HG02840 (cell line): ENCODE measurements at regions not wholly inside any gene's neighbourhood (a gene's known extent, or its start where the extent isn't known, plus 50 kb on each side); places are given as distances from the start of the nearest gene placed in this dataset.
"Not testable (repeated sequence)": the region's sequence is repeated elsewhere in the genome, so short reads cannot be mapped to it uniquely, and the experiment has no call there.

Source experiments
- ATAC-seq: cut with Tn5 transposase; IDR thresholded peaks from one replicate; pipeline ENCODE4 v1.9.1; 2021; ENCODE audit warnings: mild to moderate bottlenecking, moderate library complexity, moderate number of reproducible peaks; ENCODE audit not compliant: unreplicated experiment, low FRiP score

GRCh38 chr3:191078913-191079312 lies 120.1 kb upstream of the OSTN start:
- not testable (repeated sequence) for ATAC-seq

- no peak for ATAC-seq
Measured at GRCh38 chr3:191076903-191077552, 122.0 kb upstream of the OSTN start.

GRCh38 chr3:191074511-191074910 lies 124.5 kb upstream of the OSTN start:
- ATAC-seq, result no peak

- ATAC-seq, result no peak
Measured at GRCh38 chr3:191070762-191071403, 128.2 kb upstream of the OSTN start.

- ATAC-seq, result no peak
Measured at GRCh38 chr3:191070201-191070600, 128.8 kb upstream of the OSTN start.

GRCh38 chr3:191068946-191069813 lies 129.9 kb upstream of the OSTN start:
- ATAC-seq, result no peak

GRCh38 chr3:191066669-191067068 lies 132.4 kb upstream of the OSTN start:
- ATAC-seq, result no peak

- no peak for ATAC-seq
Measured at GRCh38 chr3:191065181-191065805, 133.7 kb upstream of the OSTN start.

- no peak for ATAC-seq
Measured at GRCh38 chr3:191051037-191051436, 148.0 kb upstream of the OSTN start.

- no peak for ATAC-seq
Measured at GRCh38 chr3:191047930-191048329, 151.1 kb upstream of the OSTN start.

GRCh38 chr3:191030929-191031328 lies 168.1 kb upstream of the OSTN start:
- no peak for ATAC-seq

GRCh38 chr3:191030491-191030890 lies 168.0 kb upstream of the GMNC start:
- no peak for ATAC-seq

GRCh38 chr3:191026746-191027145 lies 164.3 kb upstream of the GMNC start:
- no peak for ATAC-seq

GRCh38 chr3:191020730-191021396 lies 158.4 kb upstream of the GMNC start:
- ATAC-seq, result no peak

GRCh38 chr3:191019855-191020254 lies 157.4 kb upstream of the GMNC start:
- ATAC-seq, result no peak

- not testable (repeated sequence) for ATAC-seq
Measured at GRCh38 chr3:191015960-191016359, 153.5 kb upstream of the GMNC start.

GRCh38 chr3:191008074-191008473 lies 145.6 kb upstream of the GMNC start:
- no peak for ATAC-seq

GRCh38 chr3:191005790-191006189 lies 143.3 kb upstream of the GMNC start:
- no peak for ATAC-seq

- ATAC-seq, result no peak
Measured at GRCh38 chr3:191003742-191004141, 141.2 kb upstream of the GMNC start.

GRCh38 chr3:190996181-190996775 lies 133.8 kb upstream of the GMNC start:
- no peak for ATAC-seq
